ES-I3 (cell line): ENCODE measurements at regions not wholly inside any gene's neighbourhood (a gene's known extent, or its start where the extent isn't known, plus 50 kb on each side); places are given as distances from the start of the nearest gene placed in this dataset.

Source experiments
- H3K36me3 ChIP-seq: 2 replicates; pipeline ENCODE4 v1.6.1; 2013; ENCODE audit warnings: mild to moderate bottlenecking, low read length, control low read depth, moderate library complexity; ENCODE audit not compliant: insufficient read depth
- H3K4me1 ChIP-seq: 2 replicates; pipeline ENCODE4 v1.6.1; 2013; ENCODE audit warnings: mild to moderate bottlenecking, control low read depth, low read length; ENCODE audit not compliant: insufficient read depth
- H3K9ac ChIP-seq: 2 replicates; pipeline ENCODE4 v1.6.1; 2013; ENCODE audit warnings: low read depth, mild to moderate bottlenecking, low read length, moderate library complexity
- H3K9me3 ChIP-seq: 2 replicates; pipeline ENCODE4 v1.6.1; 2013; ENCODE audit warnings: mild to moderate bottlenecking, low read length, moderate library complexity; ENCODE audit not compliant: control insufficient read depth, insufficient read depth

- H3K9me3 ChIP-seq: no peaks in the 10 kb centered on the region
- no peaks in the 10 kb centered on the region for H3K36me3 ChIP-seq
- no peak overlapping the region for H3K9ac ChIP-seq
- H3K4me1 ChIP-seq: no peaks in the 10 kb centered on the region
Observed at GRCh38 chr6:112749673-112750072, 402.5 kb downstream of the RFPL4B start.

GRCh38 chr6:112752305-112752704, 405.2 kb downstream of the RFPL4B start:
- Histone ChIP-seq H3K9me3 (no peaks in the 10 kb centered on the region), H3K9ac (no peak overlapping the region), H3K4me1 (no peaks in the 10 kb centered on the region), H3K36me3 (no peaks in the 10 kb centered on the region)

- Histone ChIP-seq H3K9ac (no peak overlapping the region), H3K9me3 (no peaks in the 10 kb centered on the region), H3K36me3 (no peaks in the 10 kb centered on the region), H3K4me1 (no peaks in the 10 kb centered on the region)
Observed at GRCh38 chr6:112752791-112753190, 405.7 kb downstream of the RFPL4B start.

- Histone ChIP-seq H3K9ac (no peak overlapping the region), H3K4me1 (no peaks in the 10 kb centered on the region), H3K36me3 (no peaks in the 10 kb centered on the region)
Observed at GRCh38 chr6:112760831-112761230, 413.7 kb downstream of the RFPL4B start.

GRCh38 chr6:112761740-112762139, 414.6 kb downstream of the RFPL4B start:
- Histone ChIP-seq H3K4me1 (no peaks in the 10 kb centered on the region), H3K9ac (no peak overlapping the region), H3K36me3 (no peaks in the 10 kb centered on the region), H3K9me3 (no peaks in the 10 kb centered on the region; the same call in 1 of the 2 replicates)

More at GRCh38 chr6:112760831-112761230, 413.7 kb downstream of the RFPL4B start:
- no peaks in the 10 kb centered on the region; the same call in 1 of the 2 replicates for H3K9me3 ChIP-seq

GRCh38 chr6:112764377-112764776, 417.2 kb downstream of the RFPL4B start:
- Histone ChIP-seq H3K36me3 (no peaks in the 10 kb centered on the region), H3K9ac (no peak overlapping the region), H3K9me3 (peaks cover 10% of the 10 kb centered on the region), H3K4me1 (no peaks in the 10 kb centered on the region)

- no peaks in the 10 kb centered on the region for H3K36me3 ChIP-seq
- no peaks in the 10 kb centered on the region for H3K4me1 ChIP-seq
- peaks cover 10% of the 10 kb centered on the region; the same call in 1 of the 2 replicates for H3K9me3 ChIP-seq
Observed at GRCh38 chr6:112770308-112770707, 423.2 kb downstream of the RFPL4B start.

GRCh38 chr6:112773187-112773586, 426.1 kb downstream of the RFPL4B start:
- Histone ChIP-seq H3K9me3 (peaks cover under 1% of the 10 kb centered on the region; the same call in 1 of the 2 replicates), H3K4me1 (no peaks in the 10 kb centered on the region), H3K9ac (no peak overlapping the region), H3K36me3 (no peaks in the 10 kb centered on the region)

More at GRCh38 chr6:112770308-112770707, 423.2 kb downstream of the RFPL4B start:
- no peak overlapping the region for H3K9ac ChIP-seq

GRCh38 chr6:112774319-112774718, 427.2 kb downstream of the RFPL4B start:
- H3K9me3 ChIP-seq: no peaks in the 10 kb centered on the region
- H3K9ac ChIP-seq: no peak overlapping the region
- no peaks in the 10 kb centered on the region for H3K4me1 ChIP-seq
- H3K36me3 ChIP-seq: no peaks in the 10 kb centered on the region

- no peaks in the 10 kb centered on the region for H3K4me1 ChIP-seq
- no peaks in the 10 kb centered on the region for H3K9me3 ChIP-seq
- H3K36me3 ChIP-seq: no peaks in the 10 kb centered on the region
- H3K9ac ChIP-seq: no peak overlapping the region
Observed at GRCh38 chr6:112780498-112781096, 433.5 kb downstream of the RFPL4B start.

- Histone ChIP-seq H3K9ac (no peak overlapping the region), H3K4me1 (no peaks in the 10 kb centered on the region), H3K36me3 (no peaks in the 10 kb centered on the region), H3K9me3 (no peaks in the 10 kb centered on the region)
Observed at GRCh38 chr6:112781241-112781640, 434.1 kb downstream of the RFPL4B start.

GRCh38 chr6:112785408-112785807, 438.3 kb downstream of the RFPL4B start:
- Histone ChIP-seq H3K9ac (no peak overlapping the region), H3K9me3 (no peaks in the 10 kb centered on the region), H3K4me1 (no peaks in the 10 kb centered on the region), H3K36me3 (no peaks in the 10 kb centered on the region)

- Histone ChIP-seq H3K4me1 (no peaks in the 10 kb centered on the region), H3K9me3 (no peaks in the 10 kb centered on the region), H3K36me3 (no peaks in the 10 kb centered on the region), H3K9ac (no peak overlapping the region)
Observed at GRCh38 chr6:112786801-112787200, 439.7 kb downstream of the RFPL4B start.

GRCh38 chr6:112787371-112787770, 440.2 kb downstream of the RFPL4B start:
- Histone ChIP-seq H3K9ac (no peak overlapping the region), H3K9me3 (no peaks in the 10 kb centered on the region), H3K36me3 (no peaks in the 10 kb centered on the region), H3K4me1 (no peaks in the 10 kb centered on the region)

- Histone ChIP-seq H3K9me3 (no peaks in the 10 kb centered on the region), H3K4me1 (no peaks in the 10 kb centered on the region), H3K36me3 (no peaks in the 10 kb centered on the region), H3K9ac (no peak overlapping the region)
Observed at GRCh38 chr6:112795316-112795715, 448.2 kb downstream of the RFPL4B start.
